Fibroblast of the aortic adventitia (primary cell): ENCODE measurements at regions not wholly inside any gene's neighbourhood (a gene's known extent, or its start where the extent isn't known, plus 50 kb on each side); places are given as distances from the start of the nearest gene placed in this dataset.
"Not testable (repeated sequence)": the region's sequence is repeated elsewhere in the genome, so short reads cannot be mapped to it uniquely, and the experiment has no call there.

Source experiments
- DNase-seq: peaks from one replicate; pipeline ENCODE4 v3.0.0-alpha.2; 2010; ENCODE audit warnings: low read depth
- H3K4me3 ChIP-seq: 2 replicates; pipeline ENCODE4 v1.5.1; 2011; ENCODE audit warnings: low read depth, mild to moderate bottlenecking, control low read depth, low read length, moderate library complexity
- TF ChIP-seq, protein P1 (sequence below): IDR thresholded peaks from 2 replicates; pipeline ENCODE4 v1.5.1; 2011; ENCODE audit warnings: mild to moderate bottlenecking, low read length, control low read depth, inconsistent platforms; ENCODE audit not compliant: insufficient read depth

DNA sequence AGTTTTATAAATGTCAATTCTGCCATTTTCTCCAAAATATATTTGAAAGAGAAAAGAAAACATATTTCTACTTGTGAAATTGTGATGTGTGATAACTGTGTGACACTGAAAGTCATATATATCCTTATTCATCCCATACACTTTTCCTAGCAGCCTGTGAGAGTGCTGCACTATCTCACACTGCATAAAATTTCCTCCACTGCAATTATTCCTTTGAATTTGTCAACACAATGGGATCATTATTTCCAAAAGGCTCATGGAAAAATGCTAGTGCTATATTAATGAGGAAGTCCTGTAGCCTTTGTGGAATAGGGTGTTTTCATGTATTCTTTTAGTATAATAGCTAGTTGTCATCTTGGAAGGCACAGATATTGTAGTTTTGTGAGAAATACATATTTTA, 504.1 kb downstream of the RPL10L start:
- no peak for DNase-seq
- no peak overlapping the region for H3K4me3 ChIP-seq

DNA sequence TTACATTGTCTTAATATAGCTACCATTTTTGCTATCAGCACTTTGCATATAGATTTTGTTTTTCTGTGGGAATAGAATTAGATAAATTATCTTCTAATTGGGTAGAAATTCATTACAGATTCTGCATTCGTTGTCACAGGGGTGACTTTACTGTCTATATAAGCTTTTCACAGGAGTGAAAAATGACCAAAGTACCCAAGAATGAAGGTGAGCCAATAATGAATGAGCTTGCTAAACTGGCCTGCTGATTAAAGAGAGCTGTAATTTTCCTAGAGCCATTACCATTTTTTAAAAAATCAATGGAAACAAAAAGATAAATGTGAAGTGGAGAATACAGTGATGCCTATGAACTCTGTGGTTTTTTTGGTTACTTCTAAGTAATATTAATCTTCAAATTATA, 504.6 kb downstream of the RPL10L start:
- no peak for DNase-seq
- H3K4me3 ChIP-seq, result no peak overlapping the region
- TF ChIP-seq, protein P1, sequence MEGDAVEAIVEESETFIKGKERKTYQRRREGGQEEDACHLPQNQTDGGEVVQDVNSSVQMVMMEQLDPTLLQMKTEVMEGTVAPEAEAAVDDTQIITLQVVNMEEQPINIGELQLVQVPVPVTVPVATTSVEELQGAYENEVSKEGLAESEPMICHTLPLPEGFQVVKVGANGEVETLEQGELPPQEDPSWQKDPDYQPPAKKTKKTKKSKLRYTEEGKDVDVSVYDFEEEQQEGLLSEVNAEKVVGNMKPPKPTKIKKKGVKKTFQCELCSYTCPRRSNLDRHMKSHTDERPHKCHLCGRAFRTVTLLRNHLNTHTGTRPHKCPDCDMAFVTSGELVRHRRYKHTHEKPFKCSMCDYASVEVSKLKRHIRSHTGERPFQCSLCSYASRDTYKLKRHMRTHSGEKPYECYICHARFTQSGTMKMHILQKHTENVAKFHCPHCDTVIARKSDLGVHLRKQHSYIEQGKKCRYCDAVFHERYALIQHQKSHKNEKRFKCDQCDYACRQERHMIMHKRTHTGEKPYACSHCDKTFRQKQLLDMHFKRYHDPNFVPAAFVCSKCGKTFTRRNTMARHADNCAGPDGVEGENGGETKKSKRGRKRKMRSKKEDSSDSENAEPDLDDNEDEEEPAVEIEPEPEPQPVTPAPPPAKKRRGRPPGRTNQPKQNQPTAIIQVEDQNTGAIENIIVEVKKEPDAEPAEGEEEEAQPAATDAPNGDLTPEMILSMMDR, result no peak

More for the DNA sequence above, 504.1 kb downstream of the RPL10L start:
- TF ChIP-seq, protein P1, result no peak

DNA sequence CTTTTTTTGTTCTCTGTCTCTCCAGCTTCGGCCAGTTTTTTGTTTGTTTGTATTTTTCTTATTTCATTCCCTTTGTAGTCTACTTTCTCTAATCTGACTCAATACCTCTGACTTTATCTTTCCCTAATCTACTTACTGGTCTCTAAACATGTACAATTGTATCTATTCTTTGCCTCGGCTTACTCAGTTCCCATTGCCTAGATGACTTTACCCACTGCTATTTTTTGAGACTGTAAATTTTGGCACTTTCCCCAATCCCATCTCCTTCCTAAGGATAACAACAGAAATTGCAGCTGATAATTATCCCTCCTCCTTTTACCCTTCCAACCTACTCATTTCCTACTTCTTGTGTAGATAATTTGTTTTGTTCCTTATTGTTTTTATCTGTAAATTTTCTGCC, 511.1 kb downstream of the RPL10L start:
- TF ChIP-seq, protein P1, result no peak
- no peak for DNase-seq
- H3K4me3 ChIP-seq, result no peak overlapping the region

DNA sequence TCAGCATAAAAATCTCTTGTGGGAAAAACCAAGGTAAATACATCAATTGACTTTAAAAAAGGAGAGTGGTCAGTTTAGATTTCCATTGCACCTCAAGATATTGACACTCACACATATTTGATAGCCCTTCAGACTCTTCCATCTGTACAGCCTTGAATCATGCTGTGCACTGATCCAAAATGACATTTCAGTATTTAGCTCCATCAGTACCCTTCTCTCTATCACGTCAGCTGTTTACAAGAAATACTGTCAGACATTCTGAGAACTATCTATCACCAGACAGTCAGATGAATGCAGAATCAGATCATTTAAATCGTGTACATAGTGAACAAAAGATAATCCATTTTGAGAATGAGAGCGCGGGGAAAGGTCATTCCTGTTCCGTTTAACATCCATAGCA, 511.9 kb downstream of the RPL10L start:
- H3K4me3 ChIP-seq, result no peak overlapping the region
- TF ChIP-seq, protein P1, result no peak
- DNase-seq, result no peak

DNA sequence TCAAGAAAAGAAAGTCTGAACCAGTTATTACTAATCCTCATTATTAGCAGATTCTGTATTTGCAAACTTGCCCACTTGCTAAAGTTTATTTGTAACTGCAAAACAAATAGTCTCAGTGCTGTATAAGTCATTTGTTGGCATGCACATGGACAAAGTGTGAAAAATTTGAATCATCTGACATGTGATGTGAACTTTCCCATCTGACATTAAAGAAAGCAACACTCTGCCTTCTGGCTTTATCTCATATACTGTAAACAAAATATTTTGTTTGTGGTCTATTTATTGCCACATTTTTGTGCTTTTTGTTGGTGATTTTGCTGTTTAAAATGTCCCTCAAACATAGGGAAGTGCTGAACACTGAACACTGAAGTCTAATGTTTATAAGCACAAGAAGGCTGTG, 513.8 kb downstream of the RPL10L start:
- H3K4me3 ChIP-seq, result no peak overlapping the region
- DNase-seq, result no peak
- TF ChIP-seq, protein P1, result no peak

DNA sequence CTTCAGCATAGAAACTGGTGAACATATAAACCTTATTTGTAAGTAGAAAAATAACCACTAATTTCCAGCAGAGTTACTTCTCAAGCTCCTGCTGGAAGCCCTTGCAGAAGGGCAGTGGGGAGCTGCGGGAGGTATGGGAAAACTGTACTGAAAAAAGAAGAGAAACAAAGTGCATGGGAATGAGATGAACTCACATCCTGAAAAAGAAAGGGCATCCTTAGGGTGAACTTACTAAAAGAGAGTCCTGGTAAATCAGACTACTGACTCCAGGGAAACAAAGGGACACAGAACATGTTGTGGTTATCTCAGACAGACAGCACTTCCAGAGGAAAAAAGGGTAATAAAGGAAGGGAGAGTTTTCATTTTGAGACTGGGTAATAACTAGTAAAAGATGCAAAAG, 515.1 kb downstream of the RPL10L start:
- TF ChIP-seq, protein P1, result no peak
- DNase-seq, result no peak
- no peak overlapping the region for H3K4me3 ChIP-seq

DNA sequence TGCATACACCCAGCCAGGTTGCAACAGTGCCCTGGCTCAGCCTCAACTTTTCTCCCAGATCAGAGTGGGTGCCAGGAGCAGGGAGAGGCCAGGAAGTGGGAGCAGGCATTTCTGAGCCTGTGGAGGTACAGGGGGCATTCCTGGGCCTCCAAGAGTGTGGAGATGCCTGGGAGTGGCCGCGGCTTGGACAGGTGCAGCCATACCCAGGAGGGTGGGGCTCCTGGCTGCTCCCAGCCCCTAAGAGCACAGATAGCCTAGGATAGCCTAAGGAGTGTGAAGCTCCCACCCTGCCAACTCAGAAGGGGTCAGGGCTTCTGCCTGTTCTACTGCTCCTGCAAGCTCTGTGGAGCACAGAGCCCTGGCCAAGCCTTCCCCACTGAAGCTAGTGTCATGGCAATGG, 543.4 kb downstream of the RPL10L start:
- TF ChIP-seq, protein P1, result no peak
- DNase-seq, result no peak
- no peak overlapping the region for H3K4me3 ChIP-seq

DNA sequence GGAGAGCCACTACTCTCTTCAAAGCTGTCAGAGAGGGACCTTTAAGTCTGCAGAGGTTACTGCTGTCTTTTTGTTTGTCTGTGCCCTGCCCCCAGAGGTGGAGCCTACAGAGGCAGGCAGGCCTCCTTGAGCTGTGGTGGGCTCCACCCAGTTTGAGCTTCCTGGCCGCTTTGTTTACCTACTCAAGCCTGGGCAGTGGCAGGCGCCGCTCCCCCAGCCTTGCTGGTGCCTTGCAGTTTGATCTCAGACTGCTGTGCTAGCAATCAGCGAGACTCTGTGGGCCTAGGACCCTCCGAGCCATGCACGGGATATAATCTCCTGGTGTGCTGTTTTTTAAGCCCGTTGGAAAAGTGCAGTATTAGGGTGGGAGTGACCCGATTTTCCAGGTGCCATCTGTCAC, 550.7 kb downstream of the RPL10L start:
- not testable (repeated sequence) for DNase-seq, H3K4me3 ChIP-seq
